Breast epithelium (tissue), 4 donors: ENCODE measurements at regions not wholly inside any gene's neighbourhood (a gene's known extent, or its start where the extent isn't known, plus 50 kb on each side); places are given as distances from the start of the nearest gene placed in this dataset.
"Not testable (repeated sequence)": the region's sequence is repeated elsewhere in the genome, so short reads cannot be mapped to it uniquely, and the experiment has no call there.

Experiments
- DNase-seq, 2 donors: peaks; one replicate each; pipeline ENCODE4 v3.0.0-alpha.2; 2019; ENCODE audit warnings: low spot score in 2 of 2
- H3K27ac ChIP-seq, 2 donors: fragments of 200-600 bp; sonication (generic) in 1 of 2; one replicate each; pipeline ENCODE4 v1.5.1; 2016 to 2019; ENCODE audit warnings: mild to moderate bottlenecking in 1 of 2
- H3K27me3 ChIP-seq, 2 donors: fragments of 200-600 bp; sonication (generic) in 1 of 2; one replicate each; pipeline versions ENCODE4 v1.5.1 to v1.6.0; 2017 to 2019; ENCODE audit warnings: control low read depth in 1 of 2, mild to moderate bottlenecking in 1 of 2
- H3K36me3 ChIP-seq: fragments of 200-600 bp; one replicate; pipeline ENCODE4 v1.5.1; 2019
- H3K4me1 ChIP-seq, 2 donors: fragments of 200-600 bp; sonication (generic); one replicate each; pipeline ENCODE4 v1.5.1; 2016 to 2019; ENCODE audit warnings: control low read depth in 1 of 2
- H3K4me3 ChIP-seq, 3 donors: fragments of 200-600 bp; sonication (generic); 1 replicate in 2 of 3; 2 replicates in 1 of 3; pipeline ENCODE4 v1.5.1; 2016 to 2019; ENCODE audit warnings: mild to moderate bottlenecking in 3 of 3, moderate library complexity in 2 of 3
- H3K9me3 ChIP-seq, 2 donors: fragments of 200-600 bp; sonication (generic) in 1 of 2; one replicate each; pipeline ENCODE4 v1.5.1; 2016 to 2019; ENCODE audit warnings: control low read depth in 1 of 2
- POLR2A ChIP-seq: fragments of 450-650 bp; IDR thresholded peaks from one replicate; pipeline ENCODE4 v1.6.1; 2016; ENCODE audit warnings: antibody characterized with exemption, mild to moderate bottlenecking, moderate library complexity
- POLR2AphosphoS5 ChIP-seq, 3 donors: sonication (generic); formaldehyde crosslinking; IDR thresholded peaks; one replicate each; pipeline ENCODE4 v1.6.1; 2017; ENCODE audit warnings: antibody characterized with exemption in 3 of 3
- intact Hi-C: fragments of 100-400 bp; cut with DNase I; formaldehyde crosslinking; loops from one replicate; pipeline ENCODE4 v1.15.1; 2023; ENCODE audit warnings: low total_unique reads
- TF ChIP-seq, protein P1 (sequence below), 3 donors: fragments of 450-650 bp; IDR thresholded peaks; one replicate each; pipeline ENCODE4 v1.5.1; 2016 to 2017; ENCODE audit warnings: antibody characterized with exemption in 3 of 3, mild to moderate bottlenecking in 3 of 3, moderate library complexity in 3 of 3

DNA sequence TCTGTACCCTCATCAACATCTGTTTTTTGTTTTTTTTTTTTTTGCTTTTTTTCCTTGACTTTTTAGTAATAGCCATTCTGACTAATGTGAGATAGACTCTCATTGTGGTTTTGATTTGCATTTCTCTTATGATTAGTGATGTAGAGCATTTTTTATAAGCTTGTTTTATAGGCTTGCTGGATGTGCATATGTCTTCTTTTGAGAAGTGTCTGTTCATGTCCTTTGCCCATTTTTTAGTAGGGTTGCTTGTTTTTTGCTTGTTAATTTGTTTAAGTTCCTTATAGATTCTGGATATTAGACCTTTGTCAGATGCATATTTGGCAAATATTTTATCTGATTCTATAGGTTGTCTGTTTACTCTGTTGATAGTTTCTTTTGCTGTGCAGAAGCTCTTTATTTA, 53.5 kb upstream of the FAR1 start:
- H3K27me3 ChIP-seq, H3K27ac ChIP-seq, H3K4me3 ChIP-seq, intact Hi-C loops, H3K36me3 ChIP-seq, H3K4me1 ChIP-seq, DNase-seq: not testable (repeated sequence)
- peaks cover 0 to 31% of the 10 kb centered on the region in 2 donors for H3K9me3 ChIP-seq

DNA sequence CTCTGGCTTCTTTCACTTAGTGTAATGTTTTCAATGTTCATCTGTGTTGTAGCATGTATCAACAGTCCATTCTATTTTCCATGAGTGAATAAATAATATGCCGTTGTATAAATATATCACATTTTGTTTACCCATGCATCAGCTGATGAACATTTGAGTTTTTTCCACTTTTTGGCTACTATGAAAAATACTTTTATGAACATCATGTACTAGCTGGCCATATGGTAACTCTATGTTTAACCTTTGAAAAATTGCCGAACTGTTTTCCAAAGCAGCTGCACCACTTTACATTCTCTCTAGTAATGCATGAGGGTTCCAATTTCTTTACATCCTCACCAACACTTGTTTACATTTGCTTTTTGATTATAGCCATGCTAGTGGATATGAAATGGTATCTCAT, 59.8 kb upstream of the FAR1 start:
- Histone ChIP-seq H3K4me3 (no peak overlapping the region), H3K27ac (no peak overlapping the region), H3K4me1 (no peaks in the 10 kb centered on the region), H3K36me3 (no peaks in the 10 kb centered on the region), H3K27me3 (no peaks in the 10 kb centered on the region), H3K9me3 (peaks cover 0 to 1% of the 10 kb centered on the region in 2 donors)
- TF ChIP-seq POLR2A (no peak), POLR2AphosphoS5 (IDR thresholded peaks at IDR 0.05) (no peak)
- TF ChIP-seq, protein P1, sequence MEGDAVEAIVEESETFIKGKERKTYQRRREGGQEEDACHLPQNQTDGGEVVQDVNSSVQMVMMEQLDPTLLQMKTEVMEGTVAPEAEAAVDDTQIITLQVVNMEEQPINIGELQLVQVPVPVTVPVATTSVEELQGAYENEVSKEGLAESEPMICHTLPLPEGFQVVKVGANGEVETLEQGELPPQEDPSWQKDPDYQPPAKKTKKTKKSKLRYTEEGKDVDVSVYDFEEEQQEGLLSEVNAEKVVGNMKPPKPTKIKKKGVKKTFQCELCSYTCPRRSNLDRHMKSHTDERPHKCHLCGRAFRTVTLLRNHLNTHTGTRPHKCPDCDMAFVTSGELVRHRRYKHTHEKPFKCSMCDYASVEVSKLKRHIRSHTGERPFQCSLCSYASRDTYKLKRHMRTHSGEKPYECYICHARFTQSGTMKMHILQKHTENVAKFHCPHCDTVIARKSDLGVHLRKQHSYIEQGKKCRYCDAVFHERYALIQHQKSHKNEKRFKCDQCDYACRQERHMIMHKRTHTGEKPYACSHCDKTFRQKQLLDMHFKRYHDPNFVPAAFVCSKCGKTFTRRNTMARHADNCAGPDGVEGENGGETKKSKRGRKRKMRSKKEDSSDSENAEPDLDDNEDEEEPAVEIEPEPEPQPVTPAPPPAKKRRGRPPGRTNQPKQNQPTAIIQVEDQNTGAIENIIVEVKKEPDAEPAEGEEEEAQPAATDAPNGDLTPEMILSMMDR (IDR thresholded peaks at IDR 0.05), result no peak
- DNase-seq, result no peak
- intact Hi-C loops, result no loop called here

DNA sequence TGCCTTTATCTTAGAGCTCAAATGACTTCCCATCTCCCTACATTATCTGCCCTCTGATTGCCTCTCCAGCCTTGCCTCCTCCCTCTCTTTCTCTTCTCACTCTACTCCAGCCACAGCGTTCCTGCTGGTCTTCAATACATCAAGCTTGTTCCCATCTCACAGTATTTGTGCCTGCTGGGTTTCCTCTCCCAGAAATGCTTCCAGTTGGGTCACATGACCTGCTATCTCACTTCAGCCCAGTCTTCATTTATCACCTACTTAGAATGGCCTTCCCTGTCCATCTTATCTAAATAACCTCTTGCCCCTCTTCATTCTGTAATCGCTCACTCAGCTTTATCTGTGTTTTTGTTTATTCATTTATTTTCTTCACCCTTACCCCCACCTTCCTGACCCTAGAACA, 61.8 kb upstream of the FAR1 start:
- intact Hi-C loops, result no loop called here
- H3K36me3 ChIP-seq, result no peaks in the 10 kb centered on the region
- TF ChIP-seq POLR2A (no peak), POLR2AphosphoS5 (IDR thresholded peaks at IDR 0.05) (no peak)
- TF ChIP-seq, protein P1 (IDR thresholded peaks at IDR 0.05), result no peak
- H3K9me3 ChIP-seq, result no peaks in the 10 kb centered on the region
- H3K27ac ChIP-seq, result no peak overlapping the region
- no peak for DNase-seq
- no peaks in the 10 kb centered on the region for H3K27me3 ChIP-seq
- H3K4me1 ChIP-seq, result no peaks in the 10 kb centered on the region
- no peak overlapping the region for H3K4me3 ChIP-seq

DNA sequence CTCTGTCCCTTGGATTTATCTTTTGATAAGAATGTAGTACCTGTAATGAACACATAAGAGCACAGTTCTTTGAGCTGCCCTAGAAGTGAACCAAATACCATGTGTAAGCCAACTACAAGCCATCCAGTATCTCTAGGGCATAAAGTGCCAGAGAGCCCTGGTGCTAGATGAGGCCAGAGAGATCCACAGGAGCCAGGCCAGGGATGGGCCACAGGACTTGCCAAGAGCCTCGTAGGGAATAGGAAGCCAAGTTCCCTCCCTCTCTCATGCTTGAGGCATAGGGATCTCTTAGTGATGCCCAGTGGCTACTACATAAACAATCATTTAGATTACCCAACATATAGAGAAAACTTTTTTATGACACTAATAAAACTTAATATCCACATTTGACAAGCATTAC, 64.8 kb upstream of the FAR1 start:
- H3K4me3 ChIP-seq, result no peak overlapping the region
- no peaks in the 10 kb centered on the region for H3K4me1 ChIP-seq
- TF ChIP-seq POLR2A (no peak), POLR2AphosphoS5 (IDR thresholded peaks at IDR 0.05) (no peak)
- TF ChIP-seq, protein P1 (IDR thresholded peaks at IDR 0.05), result no peak
- no peaks in the 10 kb centered on the region for H3K9me3 ChIP-seq
- intact Hi-C loops, result no loop called here
- H3K27ac ChIP-seq, result no peak overlapping the region
- no peaks in the 10 kb centered on the region for H3K36me3 ChIP-seq
- no peaks in the 10 kb centered on the region for H3K27me3 ChIP-seq
- no peak for DNase-seq

DNA sequence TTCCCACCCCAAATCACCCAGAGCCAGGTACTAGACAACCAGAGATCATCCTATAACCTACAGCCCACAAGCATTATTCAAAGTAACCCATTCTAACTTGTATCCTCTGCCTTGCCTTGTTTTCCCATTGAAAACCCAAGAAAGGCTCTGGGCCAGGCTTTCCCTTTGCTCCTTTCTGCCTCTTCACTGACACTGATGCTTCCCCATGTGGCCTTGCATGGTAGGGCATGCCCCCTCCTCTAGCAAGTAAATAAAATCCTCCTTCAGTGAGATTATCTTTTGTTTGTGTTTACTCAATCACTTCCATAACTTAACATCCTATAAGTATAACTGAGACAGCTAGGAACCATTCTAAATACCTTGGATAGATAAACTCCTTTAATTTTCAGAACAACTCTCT, 65.6 kb upstream of the FAR1 start:
- intact Hi-C loops, result no loop called here
- no peak overlapping the region for H3K27ac ChIP-seq
- no peak for TF ChIP-seq POLR2A
- no peak for TF ChIP-seq POLR2AphosphoS5 (IDR thresholded peaks at IDR 0.05)
- TF ChIP-seq, protein P1 (IDR thresholded peaks at IDR 0.05), result no peak

DNA sequence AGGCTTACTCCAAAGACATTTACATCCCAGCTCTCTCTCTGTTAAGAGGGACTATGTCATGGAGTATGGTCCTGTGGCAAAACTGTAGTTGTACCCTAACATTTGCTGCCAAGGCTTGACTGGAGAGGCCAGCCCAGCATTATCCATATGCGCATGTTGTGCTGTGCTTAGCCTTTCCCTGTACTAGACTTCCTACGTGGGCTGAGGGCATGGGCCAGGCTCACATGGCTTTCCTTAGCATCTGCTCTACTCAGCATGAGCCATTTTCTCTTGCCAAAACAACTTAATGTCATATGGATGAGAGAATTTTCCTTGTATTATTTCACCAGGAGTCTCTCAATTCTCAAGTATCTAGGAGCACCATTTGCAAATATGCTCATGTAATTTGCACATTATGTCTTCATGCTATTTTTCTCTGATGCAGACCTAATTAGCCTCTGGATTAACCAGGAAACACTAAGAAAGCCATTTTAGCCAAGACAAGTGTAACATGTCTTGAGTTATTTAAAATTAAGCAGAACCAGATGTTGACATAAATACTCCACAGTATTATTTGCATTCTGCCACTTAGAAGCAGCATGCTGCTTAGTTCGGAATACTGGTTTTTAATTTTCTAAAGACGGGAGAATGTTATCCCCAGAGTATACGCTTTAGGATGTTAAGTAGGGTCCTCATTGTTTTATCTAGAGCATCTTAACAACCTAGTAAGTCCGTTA, 71.7 kb upstream of the FAR1 start:
- intact Hi-C loops, result no loop called here
- Histone ChIP-seq H3K27ac (no peak overlapping the region), H3K9me3 (no peaks in the 10 kb centered on the region), H3K27me3 (no peaks in the 10 kb centered on the region), H3K4me3 (no peak overlapping the region), H3K36me3 (no peaks in the 10 kb centered on the region), H3K4me1 (no peaks in the 10 kb centered on the region)
- no peak for DNase-seq
- no peak for TF ChIP-seq POLR2A
- TF ChIP-seq, protein P1 (IDR thresholded peaks at IDR 0.05), result no peak
- TF ChIP-seq POLR2AphosphoS5 (IDR thresholded peaks at IDR 0.05), result no peak

More for the DNA sequence above, 65.6 kb upstream of the FAR1 start:
- DNase-seq, result no peak
- no peaks in the 10 kb centered on the region for H3K9me3 ChIP-seq
- no peaks in the 10 kb centered on the region for H3K27me3 ChIP-seq
- H3K36me3 ChIP-seq, result no peaks in the 10 kb centered on the region
- no peak overlapping the region for H3K4me3 ChIP-seq
- H3K4me1 ChIP-seq, result no peaks in the 10 kb centered on the region
